ENCODE measurements at regions not wholly inside any gene's neighbourhood (a gene's known extent, or its start where the extent isn't known, plus 50 kb on each side); places are given as distances from the start of the nearest gene placed in this dataset.

DNA sequence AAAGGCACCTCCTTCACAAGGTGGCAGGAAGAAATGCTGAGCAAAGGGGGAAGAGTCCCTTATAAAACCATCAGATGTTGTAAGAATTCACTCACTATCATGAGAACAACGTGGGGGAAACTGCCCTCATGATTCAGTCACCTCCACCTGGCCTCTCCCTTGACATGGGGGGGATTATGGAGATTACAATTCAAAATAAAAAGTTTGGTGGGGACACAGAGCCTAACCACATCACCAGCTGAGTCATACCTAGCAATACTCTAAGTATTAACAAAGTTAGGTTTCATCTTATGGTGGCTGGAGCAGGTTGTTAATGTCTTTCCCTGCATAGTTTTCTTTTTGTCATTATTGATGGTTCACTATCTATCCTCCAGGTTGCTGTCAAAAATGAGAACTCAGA lies 113.2 kb upstream of the PPFIA2 start:
- Histone ChIP-seq H3K4me2 (no peak overlapping the region), H3K36me3 (ENCODE audit: insufficient read depth) (no peaks in the 10 kb centered on the region), H2AFZ (ENCODE audit: low read depth) (no peak overlapping the region), H3K27me3 (ENCODE audit: insufficient read depth, low read depth) (no peaks in the 10 kb centered on the region), H4K20me1 (ENCODE audit: insufficient read depth) (no peaks in the 10 kb centered on the region), H3K27ac (no peak overlapping the region), H3K79me2 (ENCODE audit: insufficient read depth, low read depth) (no peaks in the 10 kb centered on the region), H3K9ac (no peak overlapping the region), H3K4me1 (ENCODE audit: low read depth, poor library complexity, severe bottlenecking) (no peaks in the 10 kb centered on the region), H3K4me3 (IDR thresholded peaks at IDR 0.05; ENCODE audit: insufficient read depth, low read depth, low read length) (no peak overlapping the region)
- TF ChIP-seq, protein P1, sequence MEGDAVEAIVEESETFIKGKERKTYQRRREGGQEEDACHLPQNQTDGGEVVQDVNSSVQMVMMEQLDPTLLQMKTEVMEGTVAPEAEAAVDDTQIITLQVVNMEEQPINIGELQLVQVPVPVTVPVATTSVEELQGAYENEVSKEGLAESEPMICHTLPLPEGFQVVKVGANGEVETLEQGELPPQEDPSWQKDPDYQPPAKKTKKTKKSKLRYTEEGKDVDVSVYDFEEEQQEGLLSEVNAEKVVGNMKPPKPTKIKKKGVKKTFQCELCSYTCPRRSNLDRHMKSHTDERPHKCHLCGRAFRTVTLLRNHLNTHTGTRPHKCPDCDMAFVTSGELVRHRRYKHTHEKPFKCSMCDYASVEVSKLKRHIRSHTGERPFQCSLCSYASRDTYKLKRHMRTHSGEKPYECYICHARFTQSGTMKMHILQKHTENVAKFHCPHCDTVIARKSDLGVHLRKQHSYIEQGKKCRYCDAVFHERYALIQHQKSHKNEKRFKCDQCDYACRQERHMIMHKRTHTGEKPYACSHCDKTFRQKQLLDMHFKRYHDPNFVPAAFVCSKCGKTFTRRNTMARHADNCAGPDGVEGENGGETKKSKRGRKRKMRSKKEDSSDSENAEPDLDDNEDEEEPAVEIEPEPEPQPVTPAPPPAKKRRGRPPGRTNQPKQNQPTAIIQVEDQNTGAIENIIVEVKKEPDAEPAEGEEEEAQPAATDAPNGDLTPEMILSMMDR (conservative IDR thresholded peaks at IDR 0.05; ENCODE audit: low read depth, low read length) = no peak

DNA sequence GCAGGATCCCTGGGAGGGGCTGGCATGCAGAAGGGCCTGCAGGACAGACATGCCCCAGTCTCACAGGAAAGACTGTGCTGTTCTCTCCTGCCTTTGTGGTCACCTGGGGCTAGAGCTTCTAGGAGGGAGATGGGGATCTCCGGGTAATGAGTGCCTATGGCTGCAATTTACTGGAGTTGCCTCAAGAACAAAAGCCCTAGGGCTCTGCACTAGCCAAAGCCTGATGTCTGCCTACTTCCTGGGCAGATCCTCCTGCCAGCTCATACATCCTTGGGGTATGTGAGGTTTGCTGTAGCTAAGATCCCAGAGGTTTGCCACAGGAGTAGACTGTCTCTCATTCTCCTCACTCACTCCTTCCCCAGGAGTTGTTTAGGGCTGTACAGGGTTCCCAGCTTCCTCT lies 106.9 kb upstream of the PPFIA2 start:
- TF ChIP-seq, protein P1 (conservative IDR thresholded peaks at IDR 0.05; ENCODE audit: low read depth, low read length) = no peak
- no peak overlapping the region for H2AFZ ChIP-seq (ENCODE audit: low read depth)
- no peak overlapping the region for H3K27ac ChIP-seq
- H3K27me3 ChIP-seq (ENCODE audit: insufficient read depth, low read depth) = no peaks in the 10 kb centered on the region
- H4K20me1 ChIP-seq (ENCODE audit: insufficient read depth) = no peaks in the 10 kb centered on the region
- H3K4me1 ChIP-seq (ENCODE audit: low read depth, poor library complexity, severe bottlenecking) = no peaks in the 10 kb centered on the region
- no peaks in the 10 kb centered on the region for H3K36me3 ChIP-seq (ENCODE audit: insufficient read depth)
- no peak overlapping the region for H3K4me2 ChIP-seq
- H3K9ac ChIP-seq = no peak overlapping the region
- H3K4me3 ChIP-seq (IDR thresholded peaks at IDR 0.05; ENCODE audit: insufficient read depth, low read depth, low read length) = no peak overlapping the region
- H3K79me2 ChIP-seq (ENCODE audit: insufficient read depth, low read depth) = no peaks in the 10 kb centered on the region

DNA sequence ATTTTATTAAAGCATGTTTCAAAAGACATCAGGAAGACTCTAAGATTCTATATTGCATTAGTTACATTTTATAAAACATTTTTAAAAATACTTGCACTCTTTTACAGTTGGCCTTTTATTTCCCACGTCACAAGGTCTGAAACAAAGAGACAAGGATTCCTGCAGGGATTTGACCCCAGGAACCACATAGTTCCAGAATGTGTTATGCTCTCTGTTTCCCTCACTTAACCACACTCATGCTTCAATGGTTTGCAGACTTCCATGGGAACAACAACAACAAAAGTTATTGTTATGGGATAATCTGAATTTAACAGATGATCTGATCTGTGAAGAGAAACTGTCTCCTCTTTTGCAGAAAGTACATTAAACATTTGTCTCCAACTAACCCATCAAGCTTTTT lies 104.3 kb upstream of the PPFIA2 start:
- no peaks in the 10 kb centered on the region for H3K4me1 ChIP-seq (ENCODE audit: low read depth, poor library complexity, severe bottlenecking)
- H3K4me2 ChIP-seq = no peak overlapping the region
- H3K79me2 ChIP-seq (ENCODE audit: insufficient read depth, low read depth) = no peaks in the 10 kb centered on the region
- no peak overlapping the region for H3K9ac ChIP-seq
- no peak overlapping the region for H3K4me3 ChIP-seq (IDR thresholded peaks at IDR 0.05; ENCODE audit: insufficient read depth, low read depth, low read length)
- H2AFZ ChIP-seq (ENCODE audit: low read depth) = no peak overlapping the region
- no peaks in the 10 kb centered on the region for H4K20me1 ChIP-seq (ENCODE audit: insufficient read depth)
- H3K27me3 ChIP-seq (ENCODE audit: insufficient read depth, low read depth) = no peaks in the 10 kb centered on the region
- no peak overlapping the region for H3K27ac ChIP-seq
- no peaks in the 10 kb centered on the region for H3K36me3 ChIP-seq (ENCODE audit: insufficient read depth)
- TF ChIP-seq, protein P1 (conservative IDR thresholded peaks at IDR 0.05; ENCODE audit: low read depth, low read length) = no peak

DNA sequence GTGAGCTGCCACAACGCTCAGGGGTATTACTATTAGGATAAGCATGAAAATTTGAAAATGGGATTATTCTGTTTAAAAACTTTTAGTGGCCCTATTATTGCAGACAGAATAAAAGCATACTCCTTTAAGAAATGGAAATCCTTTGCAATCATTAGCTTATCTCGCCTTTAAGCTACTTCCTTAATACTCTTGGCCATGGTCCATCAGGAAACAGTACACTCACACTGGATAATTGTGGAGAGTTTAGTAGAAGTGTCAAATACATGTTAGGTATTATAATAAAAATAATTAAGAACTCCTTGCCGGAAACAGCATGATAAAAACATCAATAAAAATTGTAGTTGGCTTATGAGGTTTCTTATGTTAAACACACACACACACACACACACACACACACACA lies 100.4 kb upstream of the PPFIA2 start:
- Histone ChIP-seq H3K4me1 (ENCODE audit: low read depth, poor library complexity, severe bottlenecking) (no peaks in the 10 kb centered on the region), H2AFZ (ENCODE audit: low read depth) (no peak overlapping the region), H4K20me1 (ENCODE audit: insufficient read depth) (no peaks in the 10 kb centered on the region), H3K27me3 (ENCODE audit: insufficient read depth, low read depth) (no peaks in the 10 kb centered on the region), H3K36me3 (ENCODE audit: insufficient read depth) (no peaks in the 10 kb centered on the region), H3K9ac (no peak overlapping the region), H3K4me3 (IDR thresholded peaks at IDR 0.05; ENCODE audit: insufficient read depth, low read depth, low read length) (no peak overlapping the region), H3K79me2 (ENCODE audit: insufficient read depth, low read depth) (no peaks in the 10 kb centered on the region), H3K27ac (no peak overlapping the region), H3K4me2 (no peak overlapping the region)
- TF ChIP-seq, protein P1 (conservative IDR thresholded peaks at IDR 0.05; ENCODE audit: low read depth, low read length) = no peak

DNA sequence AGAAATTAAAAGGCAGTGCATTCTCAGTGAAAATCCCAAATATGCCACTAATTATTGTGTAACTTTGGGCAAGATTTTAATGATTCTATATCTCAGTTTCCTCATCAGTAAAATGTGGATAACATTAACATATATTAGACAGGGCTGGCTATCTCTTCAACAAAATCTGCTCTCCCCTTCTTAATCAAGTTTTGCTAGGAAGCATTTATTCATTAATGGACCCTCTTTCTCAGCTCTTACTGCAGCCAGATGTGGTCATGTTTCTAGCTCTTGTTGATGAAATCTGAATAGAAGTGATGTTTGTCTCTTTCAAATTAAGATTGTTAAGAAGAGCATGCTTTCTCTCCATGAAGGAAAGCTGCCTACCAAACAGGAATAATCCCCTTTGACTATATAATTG lies 84.4 kb upstream of the PPFIA2 start:
- Histone ChIP-seq H3K4me2 (no peak overlapping the region), H3K27ac (no peak overlapping the region), H3K36me3 (ENCODE audit: insufficient read depth) (no peaks in the 10 kb centered on the region), H3K79me2 (ENCODE audit: insufficient read depth, low read depth) (no peaks in the 10 kb centered on the region), H3K4me1 (ENCODE audit: low read depth, poor library complexity, severe bottlenecking) (no peaks in the 10 kb centered on the region), H2AFZ (ENCODE audit: low read depth) (no peak overlapping the region), H4K20me1 (ENCODE audit: insufficient read depth) (no peaks in the 10 kb centered on the region), H3K4me3 (IDR thresholded peaks at IDR 0.05; ENCODE audit: insufficient read depth, low read depth, low read length) (no peak overlapping the region), H3K9ac (no peak overlapping the region), H3K27me3 (ENCODE audit: insufficient read depth, low read depth) (no peaks in the 10 kb centered on the region)
- TF ChIP-seq, protein P1 (conservative IDR thresholded peaks at IDR 0.05; ENCODE audit: low read depth, low read length) = no peak

Measured in KMS-11 (cell line).